HepG2 (cell line): ENCODE measurements at regions not wholly inside any gene's neighbourhood (a gene's known extent, or its start where the extent isn't known, plus 50 kb on each side); places are given as distances from the start of the nearest gene placed in this dataset.

ENCODE experiments used
- ATAC-seq: fragments of 200-7000 bp; cut with Tn5 transposase; 3 replicates; pipeline ENCODE4 v1.9.1; 2020; ENCODE audit warnings: mild to moderate bottlenecking, moderate library complexity
- BruUV-seq: library from RNA; stranded (reverse); fragments of 400-500 nt; replicated peaks from 2 replicates; lab custom pipeline; 2021; lab: Mats Ljungman, UMichigan
- CTCF ChIA-PET: fragments of 300-600 bp; formaldehyde crosslinking; extraction: SDS; loops from one replicate; lab custom pipeline; 2021; ENCODE audit warnings: low total read pairs, inconsistent platforms, low intra/inter-chr PET ratio; lab: Yijun Ruan, JAX
- POLR2A ChIA-PET: fragments of 350-600 bp; sonication (Branson Sonifier 250); formaldehyde crosslinking; loops from one replicate; lab custom pipeline; 2020; ENCODE audit warnings: antibody characterized with exemption, inconsistent platforms; lab: Yijun Ruan, JAX
- DNase-seq: peaks from one replicate; pipeline ENCODE4 v3.0.0-alpha.2; 2015; ENCODE audit warnings: low spot score
- FAIRE-seq: peaks from 3 replicates; lab custom pipeline; 2011; peaks lifted over from hg19 to GRCh38; lab: Jason Lieb, UNC
- H2AFZ ChIP-seq: one replicate; pipeline ENCODE4 v1.6.1; 2011; ENCODE audit warnings: low read length, inconsistent platforms
- H3K27ac ChIP-seq: fragments of 300-600 bp; 3 replicates; pipeline ENCODE4 v1.8.0; 2011; ENCODE audit warnings: mixed run types, mild to moderate bottlenecking, mixed read lengths, low read length, inconsistent platforms; ENCODE audit not compliant: insufficient read depth; ENCODE audit errors: extremely low read length
- H3K27me3 ChIP-seq, 2 experiments: fragments of 200-600 bp in 1 of 2; 2 replicates in 1 of 2; 3 replicates in 1 of 2; pipeline versions ENCODE4 v1.6.0 to v1.8.0; 2011; ENCODE audit warnings: low read length in 2 of 2, mild to moderate bottlenecking in 2 of 2, moderate library complexity in 2 of 2, inconsistent platforms in 1 of 2; ENCODE audit not compliant: insufficient read depth in 2 of 2, control insufficient read depth in 1 of 2
- H3K36me3 ChIP-seq, 2 experiments: fragments of 200-600 bp in 1 of 2; replicated peaks in 1 of 2; 2 replicates in 1 of 2; 3 replicates in 1 of 2; pipeline versions ENCODE4 v1.5.1 to v1.8.0; 2011; ENCODE audit warnings: low read length in 2 of 2, inconsistent platforms in 1 of 2; ENCODE audit not compliant: insufficient read depth in 2 of 2, control insufficient read depth in 1 of 2
- H3K4me1 ChIP-seq: 2 replicates; pipeline ENCODE4 v1.5.1; 2012; ENCODE audit warnings: low read length, inconsistent platforms; ENCODE audit not compliant: insufficient read depth
- H3K4me2 ChIP-seq: 2 replicates; pipeline ENCODE4 v1.6.0; 2011; ENCODE audit warnings: low read depth, low read length, inconsistent platforms
- H3K4me3 ChIP-seq, 3 experiments: fragments of 200-600 bp in 1 of 3; sonication (generic), shearing (Covaris generic) in 1 of 3; replicated peaks in 1 of 3; 2 replicates each; pipeline ENCODE4 v1.5.1; 2011 to 2016; ENCODE audit warnings: low read length in 3 of 3, inconsistent platforms in 2 of 3, low read depth in 2 of 3, mild to moderate bottlenecking in 2 of 3, control low read depth in 1 of 3, mixed read lengths in 1 of 3; ENCODE audit not compliant: insufficient read depth in 1 of 3
- H3K79me2 ChIP-seq: one replicate; pipeline ENCODE4 v1.6.1; 2011; ENCODE audit warnings: low read length, inconsistent platforms; ENCODE audit not compliant: insufficient read depth
- H3K9ac ChIP-seq: 2 replicates; pipeline ENCODE4 v1.6.0; 2011; ENCODE audit warnings: mild to moderate bottlenecking, low read depth, low read length, inconsistent platforms; ENCODE audit not compliant: insufficient read depth
- H3K9me3 ChIP-seq: 2 replicates; pipeline ENCODE4 v1.5.1; 2012; ENCODE audit warnings: mild to moderate bottlenecking, low read length
- H4K20me1 ChIP-seq: 2 replicates; pipeline ENCODE4 v1.6.0; 2011; ENCODE audit warnings: inconsistent platforms, mild to moderate bottlenecking, low read length, moderate library complexity; ENCODE audit not compliant: insufficient read depth
- FIP1L1 ChIP-seq: fragments of 200-400 bp; formaldehyde crosslinking; IDR thresholded peaks from 2 replicates; pipeline ENCODE4 v1.6.1; 2018; ENCODE audit warnings: low read depth, mild to moderate bottlenecking, low read length, moderate library complexity, borderline replicate concordance; ENCODE audit not compliant: insufficient read depth
- GMEB2 ChIP-seq: IDR thresholded peaks from 2 replicates; pipeline ENCODE4 v1.6.1; 2016; ENCODE audit warnings: missing biosample characterization, missing genetic modification reagents, low read depth
- IKZF5 ChIP-seq: IDR thresholded peaks from 2 replicates; pipeline ENCODE4 v1.6.1; 2018; ENCODE audit warnings: missing genetic modification reagents, mild to moderate bottlenecking, missing compliant biosample characterization
- PRDM15 ChIP-seq: sonication (generic); formaldehyde crosslinking; IDR thresholded peaks from 2 replicates; pipeline ENCODE4 v1.4.0; 2020; ENCODE audit warnings: missing genetic modification reagents
- RCOR2 ChIP-seq: IDR thresholded peaks from 2 replicates; pipeline ENCODE4 v1.6.1; 2016; ENCODE audit warnings: missing biosample characterization, missing genetic modification reagents
- SIX1 ChIP-seq: sonication (generic); formaldehyde crosslinking; IDR thresholded peaks from 2 replicates; pipeline ENCODE4 v1.4.0; 2020; ENCODE audit warnings: missing genetic modification reagents, borderline replicate concordance
- ZBTB34 ChIP-seq: sonication (generic); formaldehyde crosslinking; IDR thresholded peaks from 2 replicates; pipeline ENCODE4 v1.8.0; 2022; ENCODE audit warnings: mild to moderate bottlenecking, missing genetic modification reagents
- ZNF362 ChIP-seq: sonication (generic); formaldehyde crosslinking; IDR thresholded peaks from 2 replicates; pipeline ENCODE4 v1.4.0; 2020; ENCODE audit warnings: missing genetic modification reagents, mild to moderate bottlenecking, borderline replicate concordance
- ZNF740 ChIP-seq: sonication (generic); formaldehyde crosslinking; IDR thresholded peaks from 2 replicates; pipeline ENCODE4 v1.4.0; 2020; ENCODE audit warnings: missing genetic modification reagents
- ZNF746 ChIP-seq: sonication (generic); formaldehyde crosslinking; IDR thresholded peaks from 2 replicates; pipeline ENCODE4 v1.8.0; 2022; ENCODE audit warnings: mild to moderate bottlenecking, missing genetic modification reagents
- WGBS: methylation state at CpG from one replicate; pipeline ENCODE4 v1.1.6; 2017; ENCODE audit warnings: low lambda C conversion rate; 5-methylcytosine and 5-hydroxymethylcytosine counted together
- in situ Hi-C: cut with HindIII; loops from 2 replicates; pipeline ENCODE4 v1.10.0; 2017; ENCODE audit warnings: low pct_unique_long_range_greater_than_20kb; ENCODE audit not compliant: extremely low pct_ligation_motif_present
- intact Hi-C: fragments of 100-400 bp; cut with micrococcal nuclease; formaldehyde crosslinking; loops from one replicate; pipeline ENCODE4 v1.10.0; 2022; ENCODE audit not compliant: unreplicated experiment

- BruUV-seq = no TSS peak
- POLR2A ChIA-PET = no interaction called here
- in situ Hi-C loops = no loop called here
These were observed 143.2 kb upstream of the CCDC68 start for GRCh38 chr18:55102501-55102900.

More at GRCh38 chr18:55102501-55102900, 143.2 kb upstream of the CCDC68 start:
- Histone ChIP-seq H3K9ac (no peak overlapping the region), H3K79me2 (no peaks in the 10 kb centered on the region), H3K9me3 (no peaks in the 10 kb centered on the region; the same call in 1 of the 2 replicates), H3K4me1 (no peaks in the 10 kb centered on the region), H3K4me2 (no peak overlapping the region), H4K20me1 (no peaks in the 10 kb centered on the region), H3K4me3 (no peak overlapping the region)
- WGBS = 14% methylated on average over 3 of the region's 3 CpGs
- no peak for DNase-seq
- TF ChIP-seq ZBTB34 (CRISPR knock-in tag) (no peak), ZNF362 (no peak), ZNF746 (CRISPR knock-in tag) (no peak), IKZF5 (CRISPR knock-in tag) (no peak), PRDM15 (CRISPR knock-in tag) (no peak), RCOR2 (no peak), FIP1L1 (no peak), ZNF740 (no peak), GMEB2 (no peak), SIX1 (CRISPR knock-in tag) (no peak)
- TF ChIP-seq, all 625 proteins: peak for 0
- Histone ChIP-seq H3K27ac (no peak overlapping the region), H3K36me3 (no peaks in the 10 kb centered on the region), H2AFZ (no peak overlapping the region), H3K27me3 (no peaks in the 10 kb centered on the region)
- ATAC-seq (no peak), FAIRE-seq (no peak)
- intact Hi-C loops = no loop called here
- CTCF ChIA-PET = no interaction called here
